SK-N-SH treated with all-trans-retinoic acid at 6 μM for 48 hours (cell line): ENCODE measurements at regions not wholly inside any gene's neighbourhood (a gene's known extent, or its start where the extent isn't known, plus 50 kb on each side); places are given as distances from the start of the nearest gene placed in this dataset.

Source experiments
- ARNTL ChIP-seq: fragments of 450-650 bp; formaldehyde crosslinking; IDR thresholded peaks from 2 replicates; pipeline ENCODE4 v1.5.0; 2020; ENCODE audit warnings: low read depth, mild to moderate bottlenecking, moderate library complexity, borderline replicate concordance
- BACH2 ChIP-seq: fragments of 250-450 bp; sonication (Bioruptor Pico); IDR thresholded peaks from 2 replicates; pipeline ENCODE4 v1.9.0; 2021; ENCODE audit warnings: mild to moderate bottlenecking, borderline replicate concordance
- ESRRG ChIP-seq: fragments of 250-450 bp; sonication (Bioruptor Pico); IDR thresholded peaks from 2 replicates; pipeline ENCODE4 v1.6.1; 2021; ENCODE audit warnings: mild to moderate bottlenecking
- RARB ChIP-seq: fragments of 250-450 bp; sonication (Bioruptor Pico); IDR thresholded peaks from 2 replicates; pipeline ENCODE4 v1.8.0; 2021; ENCODE audit warnings: mild to moderate bottlenecking, moderate library complexity
- ZFP3 ChIP-seq: fragments of 250-450 bp; sonication (Bioruptor Pico); IDR thresholded peaks from 2 replicates; pipeline ENCODE4 v1.5.0; 2020; ENCODE audit warnings: mild to moderate bottlenecking, moderate library complexity
- ZFP30 ChIP-seq: fragments of 450-650 bp; formaldehyde crosslinking; IDR thresholded peaks from 2 replicates; pipeline ENCODE4 v1.5.0; 2022; ENCODE audit warnings: mild to moderate bottlenecking, moderate library complexity
- ZNF70 ChIP-seq: fragments of 450-650 bp; formaldehyde crosslinking; IDR thresholded peaks from 2 replicates; pipeline ENCODE4 v1.5.0; 2020; ENCODE audit warnings: mild to moderate bottlenecking, moderate library complexity
- TF ChIP-seq, protein P1 (sequence below): fragments of 250-450 bp; sonication (Bioruptor Pico); IDR thresholded peaks from 2 replicates; pipeline ENCODE4 v1.5.1; 2021; ENCODE audit warnings: mild to moderate bottlenecking, moderate library complexity
- TF ChIP-seq, protein P2 (sequence below): fragments of 250-450 bp; sonication (Bioruptor Pico); IDR thresholded peaks from 2 replicates; pipeline ENCODE4 v1.8.0; 2020; ENCODE audit warnings: mild to moderate bottlenecking, moderate library complexity, borderline replicate concordance
- TF ChIP-seq, protein P3 (sequence below): fragments of 250-450 bp; sonication (Bioruptor Pico); IDR thresholded peaks from 2 replicates; pipeline ENCODE4 v1.8.0; 2021; ENCODE audit warnings: low read depth, mild to moderate bottlenecking, moderate library complexity, borderline replicate concordance

DNA sequence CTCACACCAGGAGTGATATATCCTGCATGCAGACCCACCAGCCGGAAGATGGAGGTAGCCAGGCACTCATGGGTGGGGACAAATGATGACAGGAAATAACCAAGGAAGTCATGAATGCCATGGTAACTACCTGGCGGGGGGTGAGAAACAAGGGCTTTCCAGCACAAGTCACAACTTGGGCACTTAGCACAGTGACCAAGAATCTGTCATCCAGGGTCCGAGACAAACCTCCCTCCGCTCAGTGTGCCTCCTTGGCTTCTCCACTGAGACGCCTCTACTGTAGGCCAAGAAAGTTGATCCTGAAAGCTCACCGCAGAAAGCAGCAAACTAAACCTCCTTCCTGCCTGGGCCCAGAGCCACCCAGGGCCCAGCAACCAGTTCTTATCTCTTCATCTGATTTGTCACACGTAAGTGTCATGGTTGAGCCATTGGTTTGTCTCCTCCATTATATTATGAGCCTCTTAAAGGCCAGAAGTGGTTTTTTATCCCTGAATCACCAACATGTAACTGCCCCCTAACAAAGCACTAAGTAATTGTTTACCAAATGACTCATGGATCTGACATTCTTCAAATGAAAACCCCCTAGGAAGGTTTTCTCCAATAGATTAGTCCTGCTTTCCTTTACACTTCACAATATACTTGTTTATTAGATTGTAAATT lies 84.3 kb upstream of the TAB2 start:
- no peak for TF ChIP-seq ESRRG (CRISPR knock-in tag)
- TF ChIP-seq, protein P1, sequence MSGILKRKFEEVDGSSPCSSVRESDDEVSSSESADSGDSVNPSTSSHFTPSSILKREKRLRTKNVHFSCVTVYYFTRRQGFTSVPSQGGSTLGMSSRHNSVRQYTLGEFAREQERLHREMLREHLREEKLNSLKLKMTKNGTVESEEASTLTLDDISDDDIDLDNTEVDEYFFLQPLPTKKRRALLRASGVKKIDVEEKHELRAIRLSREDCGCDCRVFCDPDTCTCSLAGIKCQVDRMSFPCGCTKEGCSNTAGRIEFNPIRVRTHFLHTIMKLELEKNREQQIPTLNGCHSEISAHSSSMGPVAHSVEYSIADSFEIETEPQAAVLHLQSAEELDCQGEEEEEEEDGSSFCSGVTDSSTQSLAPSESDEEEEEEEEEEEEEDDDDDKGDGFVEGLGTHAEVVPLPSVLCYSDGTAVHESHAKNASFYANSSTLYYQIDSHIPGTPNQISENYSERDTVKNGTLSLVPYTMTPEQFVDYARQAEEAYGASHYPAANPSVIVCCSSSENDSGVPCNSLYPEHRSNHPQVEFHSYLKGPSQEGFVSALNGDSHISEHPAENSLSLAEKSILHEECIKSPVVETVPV (CRISPR knock-in tag), result peak; percentile 75; the same call in 1 of the 2 replicates
- TF ChIP-seq, protein P2, sequence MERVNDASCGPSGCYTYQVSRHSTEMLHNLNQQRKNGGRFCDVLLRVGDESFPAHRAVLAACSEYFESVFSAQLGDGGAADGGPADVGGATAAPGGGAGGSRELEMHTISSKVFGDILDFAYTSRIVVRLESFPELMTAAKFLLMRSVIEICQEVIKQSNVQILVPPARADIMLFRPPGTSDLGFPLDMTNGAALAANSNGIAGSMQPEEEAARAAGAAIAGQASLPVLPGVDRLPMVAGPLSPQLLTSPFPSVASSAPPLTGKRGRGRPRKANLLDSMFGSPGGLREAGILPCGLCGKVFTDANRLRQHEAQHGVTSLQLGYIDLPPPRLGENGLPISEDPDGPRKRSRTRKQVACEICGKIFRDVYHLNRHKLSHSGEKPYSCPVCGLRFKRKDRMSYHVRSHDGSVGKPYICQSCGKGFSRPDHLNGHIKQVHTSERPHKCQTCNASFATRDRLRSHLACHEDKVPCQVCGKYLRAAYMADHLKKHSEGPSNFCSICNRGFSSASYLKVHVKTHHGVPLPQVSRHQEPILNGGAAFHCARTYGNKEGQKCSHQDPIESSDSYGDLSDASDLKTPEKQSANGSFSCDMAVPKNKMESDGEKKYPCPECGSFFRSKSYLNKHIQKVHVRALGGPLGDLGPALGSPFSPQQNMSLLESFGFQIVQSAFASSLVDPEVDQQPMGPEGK (CRISPR knock-in tag), result peak; percentile 92
- no peak for TF ChIP-seq ZFP30 (CRISPR knock-in tag)
- TF ChIP-seq ARNTL, result no peak
- TF ChIP-seq BACH2 (CRISPR knock-in tag), result no peak
- TF ChIP-seq, protein P3, sequence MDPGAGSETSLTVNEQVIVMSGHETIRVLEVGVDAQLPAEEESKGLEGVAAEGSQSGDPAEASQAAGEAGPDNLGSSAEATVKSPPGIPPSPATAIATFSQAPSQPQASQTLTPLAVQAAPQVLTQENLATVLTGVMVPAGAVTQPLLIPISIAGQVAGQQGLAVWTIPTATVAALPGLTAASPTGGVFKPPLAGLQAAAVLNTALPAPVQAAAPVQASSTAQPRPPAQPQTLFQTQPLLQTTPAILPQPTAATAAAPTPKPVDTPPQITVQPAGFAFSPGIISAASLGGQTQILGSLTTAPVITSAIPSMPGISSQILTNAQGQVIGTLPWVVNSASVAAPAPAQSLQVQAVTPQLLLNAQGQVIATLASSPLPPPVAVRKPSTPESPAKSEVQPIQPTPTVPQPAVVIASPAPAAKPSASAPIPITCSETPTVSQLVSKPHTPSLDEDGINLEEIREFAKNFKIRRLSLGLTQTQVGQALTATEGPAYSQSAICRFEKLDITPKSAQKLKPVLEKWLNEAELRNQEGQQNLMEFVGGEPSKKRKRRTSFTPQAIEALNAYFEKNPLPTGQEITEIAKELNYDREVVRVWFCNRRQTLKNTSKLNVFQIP, result no peak
- TF ChIP-seq ZFP3 (CRISPR knock-in tag), result no peak
- TF ChIP-seq RARB, result peak; percentile 79
- TF ChIP-seq ZNF70 (CRISPR knock-in tag), result no peak
